ENCODE measurements at regions not wholly inside any gene's neighbourhood (a gene's known extent, or its start where the extent isn't known, plus 50 kb on each side); places are given as distances from the start of the nearest gene placed in this dataset.

DNA sequence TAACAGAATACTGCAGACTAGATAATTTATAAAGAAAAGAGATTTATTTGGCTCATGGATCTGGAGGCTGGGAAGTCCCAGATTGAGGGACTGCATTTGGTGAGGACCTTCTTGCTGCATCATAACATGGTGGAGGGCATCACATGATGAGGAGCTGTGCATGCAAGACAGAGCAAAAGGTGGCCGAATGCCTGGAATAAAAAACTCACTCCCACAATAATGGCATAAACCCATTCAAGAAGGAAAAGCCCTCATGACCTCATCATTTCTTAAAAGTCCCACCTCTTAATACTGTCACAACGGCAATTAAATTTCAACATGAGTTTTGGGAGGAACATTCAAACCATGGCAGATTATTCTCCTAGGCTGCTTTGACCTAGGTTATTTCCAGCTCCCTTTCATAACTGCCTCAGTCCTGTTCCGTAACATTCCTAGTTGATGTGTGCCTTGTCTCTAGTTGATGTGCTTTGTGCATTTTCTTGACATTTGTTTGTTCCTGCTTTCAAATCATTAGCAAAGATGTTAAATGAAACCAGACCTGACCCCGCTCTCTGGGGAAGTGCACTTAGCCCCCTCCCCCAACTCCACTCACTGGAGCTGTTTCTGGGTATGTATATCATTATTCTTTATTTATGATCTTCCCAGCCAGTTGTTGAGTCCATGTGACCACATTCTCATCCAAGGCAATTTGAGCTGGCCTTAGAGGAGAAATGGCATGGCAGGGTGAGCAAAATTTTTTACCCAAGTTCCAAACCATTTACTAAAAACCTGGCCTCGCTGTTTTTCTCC lies 148.5 kb downstream of the GDAP2 start:
- peak; percentile 44 for DNase-seq
- TF ChIP-seq, protein P1, sequence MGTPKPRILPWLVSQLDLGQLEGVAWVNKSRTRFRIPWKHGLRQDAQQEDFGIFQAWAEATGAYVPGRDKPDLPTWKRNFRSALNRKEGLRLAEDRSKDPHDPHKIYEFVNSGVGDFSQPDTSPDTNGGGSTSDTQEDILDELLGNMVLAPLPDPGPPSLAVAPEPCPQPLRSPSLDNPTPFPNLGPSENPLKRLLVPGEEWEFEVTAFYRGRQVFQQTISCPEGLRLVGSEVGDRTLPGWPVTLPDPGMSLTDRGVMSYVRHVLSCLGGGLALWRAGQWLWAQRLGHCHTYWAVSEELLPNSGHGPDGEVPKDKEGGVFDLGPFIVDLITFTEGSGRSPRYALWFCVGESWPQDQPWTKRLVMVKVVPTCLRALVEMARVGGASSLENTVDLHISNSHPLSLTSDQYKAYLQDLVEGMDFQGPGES (IDR thresholded peaks at IDR 0.05; ENCODE audit: low read depth, low read length), result no peak
- TF ChIP-seq, protein P2, sequence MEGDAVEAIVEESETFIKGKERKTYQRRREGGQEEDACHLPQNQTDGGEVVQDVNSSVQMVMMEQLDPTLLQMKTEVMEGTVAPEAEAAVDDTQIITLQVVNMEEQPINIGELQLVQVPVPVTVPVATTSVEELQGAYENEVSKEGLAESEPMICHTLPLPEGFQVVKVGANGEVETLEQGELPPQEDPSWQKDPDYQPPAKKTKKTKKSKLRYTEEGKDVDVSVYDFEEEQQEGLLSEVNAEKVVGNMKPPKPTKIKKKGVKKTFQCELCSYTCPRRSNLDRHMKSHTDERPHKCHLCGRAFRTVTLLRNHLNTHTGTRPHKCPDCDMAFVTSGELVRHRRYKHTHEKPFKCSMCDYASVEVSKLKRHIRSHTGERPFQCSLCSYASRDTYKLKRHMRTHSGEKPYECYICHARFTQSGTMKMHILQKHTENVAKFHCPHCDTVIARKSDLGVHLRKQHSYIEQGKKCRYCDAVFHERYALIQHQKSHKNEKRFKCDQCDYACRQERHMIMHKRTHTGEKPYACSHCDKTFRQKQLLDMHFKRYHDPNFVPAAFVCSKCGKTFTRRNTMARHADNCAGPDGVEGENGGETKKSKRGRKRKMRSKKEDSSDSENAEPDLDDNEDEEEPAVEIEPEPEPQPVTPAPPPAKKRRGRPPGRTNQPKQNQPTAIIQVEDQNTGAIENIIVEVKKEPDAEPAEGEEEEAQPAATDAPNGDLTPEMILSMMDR (IDR thresholded peaks at IDR 0.05), result no peak
- TF ChIP-seq FOXM1 (IDR thresholded peaks at IDR 0.05; ENCODE audit: low read depth), result no peak
- peak; percentile 32 for TF ChIP-seq CHD2 (IDR thresholded peaks at IDR 0.05; ENCODE audit: low read length, partially characterized antibody)
- no peak for TF ChIP-seq FOSL2 (IDR thresholded peaks at IDR 0.05; ENCODE audit: borderline replicate concordance, low read depth)
- TF ChIP-seq, protein P3, sequence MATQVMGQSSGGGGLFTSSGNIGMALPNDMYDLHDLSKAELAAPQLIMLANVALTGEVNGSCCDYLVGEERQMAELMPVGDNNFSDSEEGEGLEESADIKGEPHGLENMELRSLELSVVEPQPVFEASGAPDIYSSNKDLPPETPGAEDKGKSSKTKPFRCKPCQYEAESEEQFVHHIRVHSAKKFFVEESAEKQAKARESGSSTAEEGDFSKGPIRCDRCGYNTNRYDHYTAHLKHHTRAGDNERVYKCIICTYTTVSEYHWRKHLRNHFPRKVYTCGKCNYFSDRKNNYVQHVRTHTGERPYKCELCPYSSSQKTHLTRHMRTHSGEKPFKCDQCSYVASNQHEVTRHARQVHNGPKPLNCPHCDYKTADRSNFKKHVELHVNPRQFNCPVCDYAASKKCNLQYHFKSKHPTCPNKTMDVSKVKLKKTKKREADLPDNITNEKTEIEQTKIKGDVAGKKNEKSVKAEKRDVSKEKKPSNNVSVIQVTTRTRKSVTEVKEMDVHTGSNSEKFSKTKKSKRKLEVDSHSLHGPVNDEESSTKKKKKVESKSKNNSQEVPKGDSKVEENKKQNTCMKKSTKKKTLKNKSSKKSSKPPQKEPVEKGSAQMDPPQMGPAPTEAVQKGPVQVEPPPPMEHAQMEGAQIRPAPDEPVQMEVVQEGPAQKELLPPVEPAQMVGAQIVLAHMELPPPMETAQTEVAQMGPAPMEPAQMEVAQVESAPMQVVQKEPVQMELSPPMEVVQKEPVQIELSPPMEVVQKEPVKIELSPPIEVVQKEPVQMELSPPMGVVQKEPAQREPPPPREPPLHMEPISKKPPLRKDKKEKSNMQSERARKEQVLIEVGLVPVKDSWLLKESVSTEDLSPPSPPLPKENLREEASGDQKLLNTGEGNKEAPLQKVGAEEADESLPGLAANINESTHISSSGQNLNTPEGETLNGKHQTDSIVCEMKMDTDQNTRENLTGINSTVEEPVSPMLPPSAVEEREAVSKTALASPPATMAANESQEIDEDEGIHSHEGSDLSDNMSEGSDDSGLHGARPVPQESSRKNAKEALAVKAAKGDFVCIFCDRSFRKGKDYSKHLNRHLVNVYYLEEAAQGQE (IDR thresholded peaks at IDR 0.05; ENCODE audit: low read depth, low read length), result no peak
- no peak for TF ChIP-seq ELF1 (IDR thresholded peaks at IDR 0.05)
- no peak for TF ChIP-seq GABPA (IDR thresholded peaks at IDR 0.05; ENCODE audit: low read depth)
- TF ChIP-seq, protein P4, sequence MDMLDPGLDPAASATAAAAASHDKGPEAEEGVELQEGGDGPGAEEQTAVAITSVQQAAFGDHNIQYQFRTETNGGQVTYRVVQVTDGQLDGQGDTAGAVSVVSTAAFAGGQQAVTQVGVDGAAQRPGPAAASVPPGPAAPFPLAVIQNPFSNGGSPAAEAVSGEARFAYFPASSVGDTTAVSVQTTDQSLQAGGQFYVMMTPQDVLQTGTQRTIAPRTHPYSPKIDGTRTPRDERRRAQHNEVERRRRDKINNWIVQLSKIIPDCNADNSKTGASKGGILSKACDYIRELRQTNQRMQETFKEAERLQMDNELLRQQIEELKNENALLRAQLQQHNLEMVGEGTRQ (IDR thresholded peaks at IDR 0.05; ENCODE audit: borderline replicate concordance, low read depth, low read length), result no peak
- peak in 1 of 2 experiments; percentile 49; a peak in 1 of 4 replicates for TF ChIP-seq EP300 (IDR thresholded peaks at IDR 0.05; ENCODE audit: borderline replicate concordance in 1 of 2, low read depth in 1 of 2, low read length in 1 of 2)
- TF ChIP-seq TCF12 (IDR thresholded peaks at IDR 0.05), result peak; percentile 23; the same call in 1 of the 2 replicates
- TF ChIP-seq MXI1 (IDR thresholded peaks at IDR 0.05; ENCODE audit: low read depth, low read length), result peak; percentile 51; the same call in 1 of the 2 replicates
- H3F3A ChIP-seq (replicated peaks; ENCODE audit: insufficient read depth), result no peaks in the 10 kb centered on the region
- H3K4me2 ChIP-seq, result no peak overlapping the region
- no peaks in the 10 kb centered on the region for H3K9me2 ChIP-seq
- ChIA-PET POLR2A (no interaction called here), CTCF (interaction anchor here (0.8 to 3.9 kb wide), 6 partner anchors 8 to 115 kb away, joined by 3 to 23 read pairs (median 7); no protein-coding TSS in a partner anchor)
- H3K27me3 ChIP-seq (ENCODE audit: insufficient read depth), result no peaks in the 10 kb centered on the region
- H3K27ac ChIP-seq (ENCODE audit: low read depth in 2 of 2, low read length in 1 of 2), result peak overlapping the region in 1 of 2 experiments; percentile 48; a peak in 2 of 4 replicates
- H3K9ac ChIP-seq, result no peak overlapping the region
- no peak overlapping the region for H2AFZ ChIP-seq (ENCODE audit: low read depth)
- WGBS (ENCODE audit: low lambda C conversion rate), result 55% methylated on average over 5 of the region's 5 CpGs
- no peaks in the 10 kb centered on the region for H3K36me3 ChIP-seq (replicated peaks in 1 of 2; ENCODE audit: control insufficient read depth in 1 of 2, insufficient read depth in 2 of 2, low read length in 1 of 2)
- H4K20me1 ChIP-seq (ENCODE audit: insufficient read depth), result no peaks in the 10 kb centered on the region
- H3K4me1 ChIP-seq (ENCODE audit: control insufficient read depth in 1 of 2, insufficient read depth in 2 of 2, low read depth in 1 of 2, low read length in 1 of 2), result peaks cover 0 to 13% of the 10 kb centered on the region in 2 experiments; a peak in 2 of 4 replicates
- H3K4me3 ChIP-seq (ENCODE audit: low read depth in 2 of 2, low read length in 1 of 2), result no peak overlapping the region
- no peaks in the 10 kb centered on the region for H3K79me2 ChIP-seq (ENCODE audit: insufficient read depth)
- no peaks in the 10 kb centered on the region for H3K9me3 ChIP-seq

Data from SK-N-SH (cell line).